Neural cell (in vitro differentiated cells): ENCODE measurements at regions not wholly inside any gene's neighbourhood (a gene's known extent, or its start where the extent isn't known, plus 50 kb on each side); places are given as distances from the start of the nearest gene placed in this dataset.

Experiments
- H2AFZ ChIP-seq: fragments of 200-600, 300-800 bp; sonication (generic), shearing (Covaris generic); 2 replicates; pipeline ENCODE4 v1.6.0; 2014; ENCODE audit warnings: low read depth, mild to moderate bottlenecking, antibody characterized with exemption, low read length, moderate library complexity
- H3F3A ChIP-seq: fragments of 200-600 bp; shearing (Covaris generic); 2 replicates; pipeline ENCODE4 v1.6.1; 2016; ENCODE audit warnings: mild to moderate bottlenecking, moderate library complexity, mixed read lengths, antibody characterized with exemption, low read length; ENCODE audit not compliant: insufficient read depth, poor library complexity, severe bottlenecking
- H3K27ac ChIP-seq: fragments of 200-600, 300-800 bp; sonication (generic), shearing (Covaris generic); 2 replicates; pipeline ENCODE4 v1.5.1; 2014; ENCODE audit warnings: mild to moderate bottlenecking, low read length, moderate library complexity
- H3K27me3 ChIP-seq: fragments of 300-800, 200-600 bp; sonication (generic), shearing (Covaris generic); 2 replicates; pipeline ENCODE4 v1.6.0; 2014; ENCODE audit warnings: mild to moderate bottlenecking, low read depth, low read length, moderate library complexity; ENCODE audit not compliant: insufficient read depth
- H3K36me3 ChIP-seq: fragments of 300-800, 200-600 bp; sonication (generic), shearing (Covaris generic); 2 replicates; pipeline ENCODE4 v1.5.1; 2014; ENCODE audit warnings: mild to moderate bottlenecking, antibody characterized with exemption, low read length, moderate library complexity; ENCODE audit not compliant: insufficient read depth
- H3K4me2 ChIP-seq: fragments of 300-800, 200-600 bp; sonication (generic), shearing (Covaris generic); 2 replicates; pipeline ENCODE4 v1.6.0; 2014; ENCODE audit warnings: mild to moderate bottlenecking, low read length
- H3K4me3 ChIP-seq: fragments of 300-800, 200-600 bp; sonication (generic), shearing (Covaris generic); 2 replicates; pipeline ENCODE4 v1.5.1; 2014; ENCODE audit warnings: mild to moderate bottlenecking, low read length, moderate library complexity
- H3K79me2 ChIP-seq: fragments of 200-600 bp; shearing (Covaris generic); replicated peaks from 2 replicates; pipeline ENCODE4 v1.6.0; 2014; ENCODE audit warnings: mild to moderate bottlenecking, low read length, moderate library complexity; ENCODE audit not compliant: insufficient read depth
- H3K9ac ChIP-seq: fragments of 300-800, 200-600 bp; sonication (generic), shearing (Covaris generic); 2 replicates; pipeline ENCODE4 v1.6.1; 2016; ENCODE audit warnings: mild to moderate bottlenecking, low read length, mixed read lengths
- H3K9me2 ChIP-seq: fragments of 200-600 bp; shearing (Covaris generic); 2 replicates; pipeline ENCODE4 v1.6.1; 2016; ENCODE audit warnings: mild to moderate bottlenecking, low read length, mixed read lengths; ENCODE audit not compliant: insufficient read depth
- H3K9me3 ChIP-seq: fragments of 200-600, 300-800 bp; sonication (generic), shearing (Covaris generic); 2 replicates; pipeline ENCODE4 v1.6.1; 2016; ENCODE audit warnings: mild to moderate bottlenecking, mixed run types, low read length, moderate library complexity, mixed read lengths
- H4K20me1 ChIP-seq: fragments of 200-600 bp; shearing (Covaris generic); 2 replicates; pipeline ENCODE4 v1.6.1; 2016; ENCODE audit warnings: mild to moderate bottlenecking, mixed run types; ENCODE audit not compliant: insufficient read depth
- CTCF ChIP-seq: fragments of 450-650 bp; IDR thresholded peaks from 2 replicates; pipeline ENCODE4 v1.5.1; 2014; ENCODE audit warnings: antibody characterized with exemption, mild to moderate bottlenecking, moderate library complexity; ENCODE audit not compliant: poor library complexity, severe bottlenecking
- EP300 ChIP-seq: fragments of 450-650 bp; conservative IDR thresholded peaks from 2 replicates; pipeline ENCODE4 v1.6.1; 2014; ENCODE audit warnings: antibody characterized with exemption, mild to moderate bottlenecking, moderate library complexity; ENCODE audit not compliant: poor library complexity, severe bottlenecking
- EZH2 ChIP-seq: fragments of 200-600, 300-800 bp; shearing (Covaris generic), sonication (generic); IDR thresholded peaks from 2 replicates; pipeline ENCODE4 v1.6.1; 2014; ENCODE audit warnings: antibody characterized with exemption, low read length, borderline replicate concordance, mild to moderate bottlenecking; ENCODE audit not compliant: insufficient read depth, poor library complexity, severe bottlenecking
- MXI1 ChIP-seq: fragments of 450-650 bp; conservative IDR thresholded peaks from 2 replicates; pipeline ENCODE4 v1.6.1; 2014; ENCODE audit warnings: antibody characterized with exemption, mild to moderate bottlenecking; ENCODE audit not compliant: poor library complexity, severe bottlenecking
- POLR2AphosphoS5 ChIP-seq: IDR thresholded peaks from 2 replicates; pipeline ENCODE4 v1.6.1; 2012
- RAD21 ChIP-seq: fragments of 450-650 bp; conservative IDR thresholded peaks from 2 replicates; pipeline ENCODE4 v1.6.1; 2014; ENCODE audit warnings: antibody characterized with exemption, mild to moderate bottlenecking, moderate library complexity
- SMC3 ChIP-seq: fragments of 450-650 bp; conservative IDR thresholded peaks from 2 replicates; pipeline ENCODE4 v1.6.1; 2014; ENCODE audit warnings: antibody characterized with exemption, mild to moderate bottlenecking, moderate library complexity; ENCODE audit not compliant: poor library complexity
- TAF1 ChIP-seq: IDR thresholded peaks from 2 replicates; pipeline ENCODE4 v1.6.1; 2012; ENCODE audit warnings: low read depth
- TF ChIP-seq, protein P1 (sequence below): IDR thresholded peaks from 2 replicates; pipeline ENCODE4 v1.6.1; 2012; ENCODE audit warnings: borderline replicate concordance

DNA sequence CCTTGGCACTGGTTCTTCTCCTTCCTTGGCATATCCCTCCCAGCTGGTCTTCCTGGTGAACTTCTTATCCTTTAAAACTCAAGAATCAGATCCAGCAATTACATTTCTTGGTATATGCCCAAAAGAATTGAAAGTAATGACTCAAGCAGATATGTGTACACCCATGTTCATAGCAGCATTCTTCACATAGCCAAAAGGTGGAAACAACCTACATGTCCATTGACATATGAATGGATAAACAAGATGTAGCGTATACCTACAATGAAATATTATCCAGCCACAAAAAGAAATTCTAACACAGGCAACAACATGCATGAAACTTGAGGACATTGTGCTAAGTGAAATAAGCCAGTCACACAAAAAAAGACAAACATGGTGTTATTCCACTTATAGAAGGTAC lies 103.7 kb upstream of the NT5E start:
- Histone ChIP-seq H3K79me2 (no peaks in the 10 kb centered on the region), H3F3A (no peaks in the 10 kb centered on the region), H3K9me2 (no peaks in the 10 kb centered on the region), H3K36me3 (no peaks in the 10 kb centered on the region), H3K9me3 (no peaks in the 10 kb centered on the region), H2AFZ (no peak overlapping the region), H3K27ac (no peak overlapping the region), H4K20me1 (no peaks in the 10 kb centered on the region), H3K4me3 (no peak overlapping the region), H3K27me3 (no peaks in the 10 kb centered on the region), H3K4me2 (no peak overlapping the region), H3K9ac (no peak overlapping the region)
- TF ChIP-seq EZH2 (no peak), POLR2AphosphoS5 (no peak), TAF1 (no peak), EP300 (no peak), RAD21 (no peak), CTCF (no peak), MXI1 (no peak), SMC3 (no peak)
- TF ChIP-seq, protein P1, sequence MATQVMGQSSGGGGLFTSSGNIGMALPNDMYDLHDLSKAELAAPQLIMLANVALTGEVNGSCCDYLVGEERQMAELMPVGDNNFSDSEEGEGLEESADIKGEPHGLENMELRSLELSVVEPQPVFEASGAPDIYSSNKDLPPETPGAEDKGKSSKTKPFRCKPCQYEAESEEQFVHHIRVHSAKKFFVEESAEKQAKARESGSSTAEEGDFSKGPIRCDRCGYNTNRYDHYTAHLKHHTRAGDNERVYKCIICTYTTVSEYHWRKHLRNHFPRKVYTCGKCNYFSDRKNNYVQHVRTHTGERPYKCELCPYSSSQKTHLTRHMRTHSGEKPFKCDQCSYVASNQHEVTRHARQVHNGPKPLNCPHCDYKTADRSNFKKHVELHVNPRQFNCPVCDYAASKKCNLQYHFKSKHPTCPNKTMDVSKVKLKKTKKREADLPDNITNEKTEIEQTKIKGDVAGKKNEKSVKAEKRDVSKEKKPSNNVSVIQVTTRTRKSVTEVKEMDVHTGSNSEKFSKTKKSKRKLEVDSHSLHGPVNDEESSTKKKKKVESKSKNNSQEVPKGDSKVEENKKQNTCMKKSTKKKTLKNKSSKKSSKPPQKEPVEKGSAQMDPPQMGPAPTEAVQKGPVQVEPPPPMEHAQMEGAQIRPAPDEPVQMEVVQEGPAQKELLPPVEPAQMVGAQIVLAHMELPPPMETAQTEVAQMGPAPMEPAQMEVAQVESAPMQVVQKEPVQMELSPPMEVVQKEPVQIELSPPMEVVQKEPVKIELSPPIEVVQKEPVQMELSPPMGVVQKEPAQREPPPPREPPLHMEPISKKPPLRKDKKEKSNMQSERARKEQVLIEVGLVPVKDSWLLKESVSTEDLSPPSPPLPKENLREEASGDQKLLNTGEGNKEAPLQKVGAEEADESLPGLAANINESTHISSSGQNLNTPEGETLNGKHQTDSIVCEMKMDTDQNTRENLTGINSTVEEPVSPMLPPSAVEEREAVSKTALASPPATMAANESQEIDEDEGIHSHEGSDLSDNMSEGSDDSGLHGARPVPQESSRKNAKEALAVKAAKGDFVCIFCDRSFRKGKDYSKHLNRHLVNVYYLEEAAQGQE: no peak

DNA sequence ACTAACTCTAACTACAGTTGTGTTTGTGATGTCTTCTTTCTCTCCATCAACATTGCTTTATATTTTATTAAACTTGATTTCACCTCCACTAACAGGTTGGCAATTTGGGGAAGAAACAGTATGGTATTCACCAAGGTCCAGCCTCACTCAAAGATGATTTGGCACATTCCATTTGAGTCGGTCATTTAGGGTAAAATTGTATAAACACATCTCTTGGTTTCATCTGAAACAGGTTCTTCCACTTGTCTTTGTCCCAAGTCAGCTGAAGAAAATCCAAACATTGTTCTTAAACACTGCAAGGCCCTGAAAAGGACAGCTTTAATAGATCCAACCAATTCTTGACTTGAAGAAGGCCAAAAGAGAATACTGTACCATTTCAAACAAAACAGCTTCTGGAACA lies 104.9 kb upstream of the NT5E start:
- Histone ChIP-seq H3F3A (no peaks in the 10 kb centered on the region), H4K20me1 (no peaks in the 10 kb centered on the region), H3K9me3 (no peaks in the 10 kb centered on the region), H3K9ac (no peak overlapping the region), H3K27ac (no peak overlapping the region), H3K9me2 (no peaks in the 10 kb centered on the region), H2AFZ (no peak overlapping the region), H3K79me2 (no peaks in the 10 kb centered on the region), H3K4me3 (no peak overlapping the region), H3K4me2 (no peak overlapping the region), H3K36me3 (no peaks in the 10 kb centered on the region), H3K27me3 (no peaks in the 10 kb centered on the region)
- TF ChIP-seq CTCF (no peak), TAF1 (no peak), EP300 (no peak), MXI1 (no peak)
